GM21515 (cell line): ENCODE measurements at regions not wholly inside any gene's neighbourhood (a gene's known extent, or its start where the extent isn't known, plus 50 kb on each side); places are given as distances from the start of the nearest gene placed in this dataset.
"Not testable (repeated sequence)": the region's sequence is repeated elsewhere in the genome, so short reads cannot be mapped to it uniquely, and the experiment has no call there.

Experiments used
- ATAC-seq: cut with Tn5 transposase; IDR thresholded peaks from one replicate; pipeline ENCODE4 v1.9.1; 2021; ENCODE audit not compliant: unreplicated experiment

GRCh38 chr10:33673839-33674415, 339.5 kb upstream of the NRP1 start:
- no peak for ATAC-seq

GRCh38 chr10:33669904-33670303, 335.4 kb upstream of the NRP1 start:
- ATAC-seq, result no peak

GRCh38 chr10:33666686-33667480, 332.4 kb upstream of the NRP1 start:
- no peak for ATAC-seq

- no peak for ATAC-seq
Observed at GRCh38 chr10:33665501-33665900, 331.0 kb upstream of the NRP1 start.

- no peak for ATAC-seq
Observed at GRCh38 chr10:33664070-33664469, 329.6 kb upstream of the NRP1 start.

GRCh38 chr10:33661580-33662336, 327.3 kb upstream of the NRP1 start:
- no peak for ATAC-seq

GRCh38 chr10:33660329-33660728, 325.9 kb upstream of the NRP1 start:
- ATAC-seq, result no peak

- no peak for ATAC-seq
Observed at GRCh38 chr10:33657913-33658312, 323.4 kb upstream of the NRP1 start.

- no peak for ATAC-seq
Observed at GRCh38 chr10:33657154-33657908, 322.9 kb upstream of the NRP1 start.

- ATAC-seq, result no peak
Observed at GRCh38 chr10:33655921-33656320, 321.5 kb upstream of the NRP1 start.

GRCh38 chr10:33655165-33655815, 320.8 kb upstream of the NRP1 start:
- no peak for ATAC-seq

GRCh38 chr10:33653584-33654367, 319.3 kb upstream of the NRP1 start:
- ATAC-seq, result no peak

- ATAC-seq, result no peak
Observed at GRCh38 chr10:33652870-33653269, 318.4 kb upstream of the NRP1 start.

- ATAC-seq, result not testable (repeated sequence)
Observed at GRCh38 chr10:33650131-33650530, 315.7 kb upstream of the NRP1 start.

GRCh38 chr10:33643042-33643441, 308.6 kb upstream of the NRP1 start:
- no peak for ATAC-seq

- no peak for ATAC-seq
Observed at GRCh38 chr10:33638891-33639290, 304.4 kb upstream of the NRP1 start.

GRCh38 chr10:33638374-33638773, 303.9 kb upstream of the NRP1 start:
- no peak for ATAC-seq

GRCh38 chr10:33635967-33636515, 301.6 kb upstream of the NRP1 start:
- no peak for ATAC-seq

GRCh38 chr10:33632432-33632831, 298.0 kb upstream of the NRP1 start:
- no peak for ATAC-seq

GRCh38 chr10:33631991-33632390, 297.5 kb upstream of the NRP1 start:
- no peak for ATAC-seq
